Heart left ventricle (tissue), 16 donors: ENCODE measurements at regions not wholly inside any gene's neighbourhood (a gene's known extent, or its start where the extent isn't known, plus 50 kb on each side); places are given as distances from the start of the nearest gene placed in this dataset.

Experiments used
- ATAC-seq, 4 donors: fragments of 200-7000 bp; cut with Tn5 transposase; one replicate each; pipeline ENCODE4 v1.9.1; 2020 to 2022; ENCODE audit warnings: moderate library complexity in 4 of 4, mild to moderate bottlenecking in 3 of 4, moderate number of reproducible peaks in 1 of 4
- DNase-seq, 5 donors: peaks; one replicate each; pipeline ENCODE4 v3.0.0-alpha.2; 2020
- H3K27ac ChIP-seq, 12 donors: fragments of 200-600 bp; sonication (generic) in 4 of 12; one replicate each; pipeline versions ENCODE4 v1.5.0 to v1.8.0; 2016 to 2022; ENCODE audit warnings: mild to moderate bottlenecking in 2 of 12
- H3K27me3 ChIP-seq, 9 donors: fragments of 200-600 bp; sonication (generic) in 2 of 9; one replicate each; pipeline versions ENCODE4 v1.5.1 to v1.8.0; 2016 to 2022; ENCODE audit warnings: mild to moderate bottlenecking in 3 of 9
- H3K36me3 ChIP-seq, 9 donors: fragments of 200-600 bp; sonication (generic) in 2 of 9; one replicate each; pipeline versions ENCODE4 v1.5.0 to v1.8.0; 2018 to 2022; ENCODE audit warnings: mild to moderate bottlenecking in 2 of 9
- H3K4me1 ChIP-seq, 12 donors: fragments of 200-600 bp; sonication (generic) in 4 of 12; one replicate each; pipeline versions ENCODE4 v1.5.0 to v1.8.0; 2016 to 2022; ENCODE audit warnings: mild to moderate bottlenecking in 3 of 12
- H3K4me3 ChIP-seq, 12 donors: fragments of 200-600 bp; sonication (generic) in 4 of 12; one replicate each; pipeline versions ENCODE4 v1.5.0 to v1.8.0; 2017 to 2022; ENCODE audit warnings: mild to moderate bottlenecking in 9 of 12, moderate library complexity in 4 of 12
- H3K9me3 ChIP-seq, 12 donors: fragments of 200-600 bp; sonication (generic) in 4 of 12; one replicate each; pipeline versions ENCODE4 v1.5.0 to v1.8.0; 2016 to 2022; ENCODE audit warnings: mild to moderate bottlenecking in 1 of 12
- CTCF ChIP-seq, 12 donors: fragments of 200-600 bp; sonication (generic) in 4 of 12; IDR thresholded peaks; one replicate each; pipeline versions ENCODE4 v1.5.0 to v1.8.0; 2018 to 2022; ENCODE audit warnings: antibody characterized with exemption in 12 of 12, mild to moderate bottlenecking in 5 of 12
- POLR2A ChIP-seq, 2 donors: fragments of 450-650 bp; IDR thresholded peaks; one replicate each; pipeline ENCODE4 v1.6.1; 2017; ENCODE audit warnings: antibody characterized with exemption in 2 of 2, mild to moderate bottlenecking in 2 of 2, moderate library complexity in 2 of 2
- WGBS, 4 donors: extraction: QIAGEN DNeasy Blood & Tissue Kit in 2 of 4; methylation state at CpG; one replicate each; pipeline versions ENCODE4 v1.1.5 to v1.1.7; 2013 to 2018; 5-methylcytosine and 5-hydroxymethylcytosine counted together
- intact Hi-C, 10 donors: fragments of 100-400 bp; cut with DNase I; formaldehyde crosslinking; loops; one replicate each; pipeline versions ENCODE4 v1.11.1 to v1.14.2; 2022
- donor health status: ischemic (EF 13 %, LVEDD 7.1; RV severe dilation, severe dysfunction).
- donor health status: healthy with polysubstance abuse.
- donor health status: DM: no; HTN: yes; CAD: no.
- donor health status: DM: no; HTN: no; CAD: no.
- donor health status: ischemic (EF 25% LVEDD 6.9; RV normal size, moderate dysfunction).
- donor health status: ischemic (EF 25% LVEDD 5.7; RV mildly dilated, moderate dysfunction).
- donor health status: healthy.
- donor health status: DM: yes; HTN: yes; CAD: no.
- donor health status: ischemic (EF 35%, LVEDD 5.7; RV mildly dilated, moderate dysfunction).
- donor health status: nonischemic (EF 11% LVEDD 7.7; RV severe dilation, severe dysfunction).
- donor health status: DM: yes; HTN: yes; CAD: no.
- donor health status: PGD.
- donor health status: ischemic (EF 29% LVEDD 5.4; RV normal size, mild dysfunction).
- donor health status: nonischemic (EF 23%, LVEDD 6.1; RV moderate dilation, normal function).

- WGBS, 4 donors: 61 to 74% (median 66%) methylated on average over 12 of the region's 12 CpGs
- Histone ChIP-seq H3K9me3 (no peaks in the 10 kb centered on the region), H3K36me3 (no peaks in the 10 kb centered on the region), H3K4me1 (no peaks in the 10 kb centered on the region), H3K27ac (no peak overlapping the region), H3K27me3 (peaks cover 0 to 20% (median 0%) of the 10 kb centered on the region in 9 donors), H3K4me3 (no peak overlapping the region)
- intact Hi-C loops: no loop called here
- ATAC-seq (no peak), DNase-seq (no peak)
- TF ChIP-seq CTCF (IDR thresholded peaks at IDR 0.05) (no peak), POLR2A (IDR thresholded peaks at IDR 0.05) (no peak)
Observed at GRCh38 chr5:174624733-174625522, 99.5 kb upstream of the MSX2 start.

GRCh38 chr5:174625591-174626350, 98.6 kb upstream of the MSX2 start:
- H3K27me3 ChIP-seq: peaks cover 0 to 18% (median 0%) of the 10 kb centered on the region in 9 donors
- no peak overlapping the region for H3K4me3 ChIP-seq
- H3K27ac ChIP-seq: no peak overlapping the region
- intact Hi-C loops: no loop called here
- TF ChIP-seq POLR2A (IDR thresholded peaks at IDR 0.05): no peak
- TF ChIP-seq CTCF (IDR thresholded peaks at IDR 0.05): no peak
- 30 to 35% (median 31%) methylated on average over 11 of the region's 11 CpGs for WGBS, 4 donors
- H3K36me3 ChIP-seq: no peaks in the 10 kb centered on the region
- DNase-seq: no peak
- no peaks in the 10 kb centered on the region for H3K9me3 ChIP-seq
- no peak for ATAC-seq
- H3K4me1 ChIP-seq: no peaks in the 10 kb centered on the region

GRCh38 chr5:174626369-174626920, 97.9 kb upstream of the MSX2 start:
- H3K36me3 ChIP-seq: no peaks in the 10 kb centered on the region
- ATAC-seq: no peak
- peaks cover 0 to 12% (median 0%) of the 10 kb centered on the region in 9 donors for H3K27me3 ChIP-seq
- no peak overlapping the region for H3K27ac ChIP-seq
- intact Hi-C loops: no loop called here
- TF ChIP-seq CTCF (IDR thresholded peaks at IDR 0.05) (no peak), POLR2A (IDR thresholded peaks at IDR 0.05) (no peak)
- DNase-seq: no peak
- H3K9me3 ChIP-seq: no peaks in the 10 kb centered on the region
- no peak overlapping the region for H3K4me3 ChIP-seq
- no peaks in the 10 kb centered on the region for H3K4me1 ChIP-seq
- 49 to 70% (median 54%) methylated on average over 7 of the region's 7 CpGs for WGBS, 4 donors

GRCh38 chr5:174636094-174636493, 88.3 kb upstream of the MSX2 start:
- intact Hi-C loops: loop anchor here in 1 of 10 donors (5.0 kb wide), 1 partner anchor 259 kb away; no protein-coding TSS in a partner anchor
- TF ChIP-seq POLR2A (IDR thresholded peaks at IDR 0.05) (no peak), CTCF (IDR thresholded peaks at IDR 0.05) (no peak)
- DNase-seq (no peak), ATAC-seq (no peak)
- Histone ChIP-seq H3K9me3 (no peaks in the 10 kb centered on the region), H3K4me1 (no peaks in the 10 kb centered on the region), H3K36me3 (no peaks in the 10 kb centered on the region), H3K4me3 (no peak overlapping the region), H3K27ac (no peak overlapping the region), H3K27me3 (no peaks in the 10 kb centered on the region)
- WGBS, 4 donors: 68 to 76% (median 72%) methylated on average over 6 of the region's 6 CpGs
